DMS153 (cell line): ENCODE measurements at regions not wholly inside any gene's neighbourhood (a gene's known extent, or its start where the extent isn't known, plus 50 kb on each side); places are given as distances from the start of the nearest gene placed in this dataset.

Experiments
- DNase-seq: peaks from one replicate; lab custom pipeline; 2025; lab: John Stamatoyannopoulos, UW

DNA sequence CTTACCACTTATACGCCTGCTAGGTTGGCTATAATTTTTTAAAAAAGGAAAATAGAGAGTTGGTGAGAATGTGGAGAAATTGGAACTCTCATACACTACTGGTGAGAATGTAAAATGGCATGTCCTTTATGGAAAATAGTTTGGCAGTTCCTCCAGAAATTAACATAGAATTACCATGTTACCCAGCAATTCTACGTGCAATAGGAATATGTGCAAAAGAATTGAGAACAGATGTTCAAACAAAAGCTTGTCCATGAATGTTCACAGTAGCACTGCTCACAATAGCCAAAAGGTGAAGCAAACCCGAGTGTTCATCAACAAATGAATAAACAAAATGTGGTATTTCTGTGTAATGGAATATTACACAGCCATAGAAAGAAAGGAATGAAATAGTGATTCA lies 592.2 kb downstream of the DHX35 start:
- DNase-seq = no peak

GRCh38 chr20:39553120-39553519 lies 591.0 kb downstream of the DHX35 start:
- DNase-seq = no peak

GRCh38 chr20:39549733-39550132 lies 587.6 kb downstream of the DHX35 start:
- no peak for DNase-seq

- DNase-seq = no peak
Observed at GRCh38 chr20:39547546-39548408, 585.6 kb downstream of the DHX35 start.

GRCh38 chr20:39541136-39541803 lies 579.1 kb downstream of the DHX35 start:
- DNase-seq = no peak

GRCh38 chr20:39538317-39538716 lies 576.2 kb downstream of the DHX35 start:
- DNase-seq = no peak

GRCh38 chr20:39535301-39535700 lies 573.2 kb downstream of the DHX35 start:
- no peak for DNase-seq

DNA sequence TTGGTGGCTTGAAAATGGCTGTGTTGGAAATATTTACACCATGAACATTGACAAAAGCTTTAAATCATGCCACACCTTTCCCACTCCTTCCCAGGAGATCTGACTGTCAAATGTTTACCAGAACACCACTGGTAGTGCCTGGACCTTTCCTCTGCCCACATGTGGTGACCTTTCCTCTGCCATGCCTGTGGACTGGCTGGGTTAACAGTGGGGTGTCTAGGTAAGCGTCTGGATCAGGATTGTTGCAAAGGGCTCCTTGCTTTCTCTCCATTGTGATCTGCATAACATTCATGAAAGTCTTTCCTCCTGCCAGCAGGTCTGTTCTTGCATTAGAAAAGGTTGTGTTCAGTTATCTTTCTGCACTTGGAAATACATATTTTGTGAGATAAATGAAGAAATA lies 572.7 kb downstream of the DHX35 start:
- DNase-seq = no peak

- no peak for DNase-seq
Observed at GRCh38 chr20:39533858-39534257, 571.7 kb downstream of the DHX35 start.

DNA sequence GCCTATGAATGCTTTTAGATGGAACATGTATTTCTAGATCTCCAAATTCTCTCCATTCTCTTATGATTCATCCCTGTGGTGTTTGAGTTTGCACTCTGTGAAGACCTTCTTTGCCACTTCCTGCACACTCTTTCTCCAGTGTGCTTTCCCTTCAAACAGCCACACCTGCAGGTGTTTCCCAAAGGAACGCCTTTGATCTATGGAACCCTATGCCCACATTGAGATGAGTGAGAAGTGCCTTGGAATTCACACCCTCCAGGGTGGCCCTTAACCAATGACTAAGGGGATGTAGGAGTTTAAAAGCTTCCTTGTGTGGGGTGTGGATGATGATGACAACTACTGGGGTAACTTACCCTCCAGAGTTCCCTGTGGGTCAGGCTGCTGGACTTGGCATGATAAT lies 570.1 kb downstream of the DHX35 start:
- no peak for DNase-seq

DNA sequence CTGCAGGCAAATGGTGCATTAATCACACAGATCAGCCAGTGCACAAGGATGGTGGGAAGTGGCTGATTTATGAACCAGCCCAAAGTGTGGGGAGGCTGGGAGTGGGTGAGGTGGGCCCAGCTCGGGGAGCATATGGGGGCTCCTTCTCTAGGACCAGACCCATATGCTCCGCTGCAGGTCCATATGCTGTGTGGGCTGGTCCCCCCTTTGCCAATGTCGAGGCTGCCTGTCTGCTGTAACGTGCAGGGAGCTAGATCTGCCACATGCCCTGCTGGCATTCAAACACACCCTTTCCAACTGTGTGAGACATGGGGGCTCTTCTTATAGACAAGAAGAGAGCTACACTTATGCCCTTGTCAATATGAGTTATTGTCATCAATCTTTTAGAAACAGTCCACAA lies 566.3 kb downstream of the DHX35 start:
- DNase-seq = no peak

GRCh38 chr20:39524371-39524911 lies 562.3 kb downstream of the DHX35 start:
- peak; percentile 7 for DNase-seq

- DNase-seq = no peak
Observed at GRCh38 chr20:39523405-39523804, 561.3 kb downstream of the DHX35 start.

DNA sequence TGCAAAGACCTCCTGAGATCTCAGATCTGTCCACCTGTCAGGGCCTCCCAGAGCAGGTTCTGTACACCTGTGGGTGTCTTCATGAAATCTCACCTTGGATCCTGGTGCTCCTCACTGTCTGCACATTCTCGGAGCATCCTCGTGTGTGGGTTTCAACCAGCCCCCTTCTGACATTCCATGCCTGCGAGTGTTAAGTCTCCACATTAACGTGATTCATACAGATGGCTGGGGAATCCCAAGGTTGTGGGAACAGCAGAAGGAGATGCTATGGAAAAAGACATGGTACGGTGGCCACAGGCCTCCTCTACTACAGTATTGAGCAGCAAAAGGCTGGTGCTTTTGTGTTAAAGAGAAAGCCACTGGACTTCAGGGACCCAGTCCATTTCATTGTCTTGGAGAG lies 556.5 kb downstream of the DHX35 start:
- DNase-seq = no peak

DNA sequence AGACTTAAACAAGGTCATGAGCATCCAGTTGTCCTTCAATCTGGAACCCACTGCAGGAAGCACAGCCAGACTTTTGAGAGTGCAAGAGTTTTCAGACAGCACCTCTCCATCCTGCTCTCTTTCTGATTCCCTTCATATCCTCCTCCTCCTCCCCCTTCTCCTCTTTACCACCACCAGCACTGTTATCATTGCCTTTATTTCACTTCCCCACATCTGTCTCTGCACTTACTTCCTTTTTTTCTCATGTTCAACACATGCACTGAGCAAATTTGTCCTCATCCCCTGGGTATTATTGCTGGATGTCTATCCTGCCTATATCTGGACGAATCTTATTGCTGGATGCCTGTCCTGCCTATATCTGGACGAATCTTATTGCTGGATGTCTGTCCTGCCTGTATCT lies 554.8 kb downstream of the DHX35 start:
- DNase-seq = no peak

DNA sequence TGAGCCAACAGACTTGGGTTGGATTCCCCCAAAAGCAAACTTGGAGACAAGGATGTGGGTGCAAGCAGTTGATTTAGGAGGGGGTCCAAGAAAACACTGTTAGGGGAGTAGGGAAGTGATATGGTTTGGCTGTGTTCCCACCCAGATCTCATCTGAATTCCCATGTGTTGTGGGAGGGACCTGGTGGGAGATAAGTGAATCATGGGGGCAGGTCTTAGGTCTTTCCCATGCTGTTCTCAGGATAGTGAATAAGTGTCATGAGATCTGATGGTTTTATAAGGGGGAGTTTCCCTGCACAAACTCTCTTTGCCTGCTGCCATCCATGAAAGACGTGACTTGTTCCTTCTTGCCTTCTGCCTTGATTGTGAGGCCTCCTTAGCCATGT lies 542.6 kb downstream of the DHX35 start:
- DNase-seq = no peak

GRCh38 chr20:39503902-39504709 lies 542.0 kb downstream of the DHX35 start:
- DNase-seq = no peak

GRCh38 chr20:39492223-39492797 lies 530.2 kb downstream of the DHX35 start:
- DNase-seq = no peak

DNA sequence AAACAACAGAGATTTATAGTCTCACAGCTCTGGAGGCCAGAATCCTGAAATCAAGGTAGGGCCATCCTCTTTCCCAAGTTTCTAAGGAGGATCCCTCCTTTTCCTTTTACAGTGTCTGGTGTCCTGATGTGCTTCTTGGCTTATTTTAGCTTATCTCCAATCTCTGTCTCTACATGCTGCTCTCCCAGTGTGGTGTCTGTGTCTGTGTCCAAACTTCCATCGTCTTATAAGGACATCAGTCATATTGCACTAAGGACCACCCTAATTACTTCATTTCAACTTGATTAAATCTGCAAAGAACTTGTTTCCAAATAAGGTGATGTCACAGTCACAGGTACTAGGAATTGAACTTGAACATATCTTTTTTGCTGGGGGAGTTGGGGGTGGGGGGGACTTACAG lies 529.6 kb downstream of the DHX35 start:
- no peak for DNase-seq

DNA sequence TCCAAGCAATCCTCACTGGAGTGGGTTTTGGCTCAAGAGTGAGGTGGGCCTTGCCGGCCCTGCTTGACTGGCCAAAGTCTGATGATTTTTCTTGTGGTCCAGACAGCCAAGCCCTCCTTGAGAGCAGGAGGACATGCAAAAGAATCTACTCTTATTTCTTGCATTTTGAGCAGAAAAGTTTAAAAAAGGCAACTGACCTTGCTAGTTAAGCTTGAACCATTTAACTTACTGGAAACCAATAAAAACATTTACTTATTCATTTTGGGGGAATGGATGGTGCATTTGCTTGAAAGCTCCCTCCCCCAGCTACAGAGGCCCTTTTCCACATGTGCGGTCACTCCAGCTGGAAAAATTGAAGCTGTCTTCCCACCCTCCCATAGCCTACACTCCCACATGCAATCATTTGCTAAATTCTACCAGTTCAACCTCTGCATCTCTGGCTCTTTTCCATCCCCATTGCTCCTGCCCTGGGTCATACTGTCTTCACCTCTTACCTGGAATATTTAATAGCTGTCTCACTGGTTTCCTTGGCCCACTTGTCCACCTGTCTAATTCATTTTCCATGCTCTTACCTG lies 527.9 kb downstream of the DHX35 start:
- no peak for DNase-seq

DNA sequence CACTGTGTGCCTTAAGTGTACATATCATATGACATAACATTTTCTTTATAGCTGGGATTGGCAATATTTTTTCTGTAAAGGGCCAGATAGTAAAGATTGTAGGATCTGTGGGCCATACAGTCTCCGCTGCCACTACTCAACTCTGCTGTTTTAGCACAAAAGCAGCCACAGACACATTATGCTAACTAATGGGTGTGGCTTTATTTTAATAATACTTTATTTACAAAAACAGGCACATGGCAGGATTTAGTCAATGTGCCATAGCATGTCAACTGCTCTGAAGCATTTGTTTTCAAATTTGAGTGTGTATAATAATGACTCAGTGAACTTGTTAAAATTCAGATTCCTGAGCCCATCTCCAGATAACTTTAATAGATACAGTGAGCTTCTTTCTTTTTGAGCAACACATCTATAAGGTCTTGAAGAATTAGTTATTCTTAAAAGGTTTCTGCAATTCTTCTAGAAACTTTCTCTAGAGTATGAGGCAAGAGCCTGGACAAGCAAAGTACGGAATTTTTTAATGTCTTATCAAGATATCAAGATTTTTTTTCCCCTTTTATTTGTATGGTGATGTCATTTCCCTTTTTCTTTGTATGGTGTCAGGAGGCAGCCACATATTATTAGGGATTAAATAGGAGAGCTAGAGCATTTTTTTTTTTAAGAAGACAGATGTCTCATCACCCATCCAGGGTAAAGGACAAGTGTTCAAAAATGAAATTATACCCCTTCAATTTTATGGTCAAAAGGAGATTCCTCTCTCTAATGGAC lies 518.3 kb downstream of the DHX35 start:
- no peak for DNase-seq
